ENCODE measurements at regions not wholly inside any gene's neighbourhood (a gene's known extent, or its start where the extent isn't known, plus 50 kb on each side); places are given as distances from the start of the nearest gene placed in this dataset.

GRCh38 chr17:77286391-77286640, 145.5 kb downstream of the SEC14L1 start:
- H3K27ac Mint-ChIP-seq = no peak overlapping the region
- intact Hi-C loops (cut with DNase I, micrococcal nuclease) = no loop called here
- Histone ChIP-seq H3K27me3 (ENCODE audit: control insufficient read depth in 1 of 2, insufficient read depth in 2 of 2, low read length in 2 of 2) (peaks cover 8 to 15% of the 10 kb centered on the region in 2 experiments), H3K36me3 (ENCODE audit: insufficient read depth, low read length) (no peaks in the 10 kb centered on the region), H3K4me1 (ENCODE audit: insufficient read depth, low read length) (peaks cover 15% of the 10 kb centered on the region), H3K27ac (ENCODE audit: low read depth in 1 of 2, low read length in 2 of 2) (no peak overlapping the region), H3K4me3 (ENCODE audit: low read length) (no peak overlapping the region), H3K9me3 (ENCODE audit: control insufficient read depth in 1 of 2, insufficient read depth in 1 of 2, low read length in 2 of 2) (no peaks in the 10 kb centered on the region)
- peaks cover 10% of the 10 kb centered on the region for H3K27me3 Mint-ChIP-seq
- H3K4me1 Mint-ChIP-seq (ENCODE audit: low read depth) = peaks cover 9% of the 10 kb centered on the region
- no peak overlapping the region for H3K4me3 Mint-ChIP-seq
- ATAC-seq (ENCODE audit: poor library complexity) (no peak), DNase-seq (no peak)
- CTCF ChIA-PET = no interaction called here
- TF ChIP-seq CTCF (IDR thresholded peaks at IDR 0.05) = no peak
- H3K9me3 Mint-ChIP-seq = no peaks in the 10 kb centered on the region
- H3K36me3 Mint-ChIP-seq (ENCODE audit: low read depth) = peaks cover 8% of the 10 kb centered on the region
- POLR2A ChIA-PET = no interaction called here

GRCh38 chr17:77286641-77287431, 146.1 kb downstream of the SEC14L1 start:
- H3K27ac ChIP-seq (ENCODE audit: low read depth in 1 of 2, low read length in 2 of 2) = no peak overlapping the region
- TF ChIP-seq CTCF (IDR thresholded peaks at IDR 0.05) = no peak
- Mint-ChIP-seq H3K27me3 (peaks cover 7% of the 10 kb centered on the region), H3K4me1 (ENCODE audit: low read depth) (peaks cover 6% of the 10 kb centered on the region), H3K27ac (no peak overlapping the region), H3K9me3 (no peaks in the 10 kb centered on the region), H3K36me3 (ENCODE audit: low read depth) (peaks cover 6% of the 10 kb centered on the region), H3K4me3 (no peak overlapping the region)
- DNase-seq (no peak), ATAC-seq (ENCODE audit: poor library complexity) (no peak)
- H3K4me3 ChIP-seq (ENCODE audit: low read length) = no peak overlapping the region
- intact Hi-C loops (cut with DNase I, micrococcal nuclease) = no loop called here
- no peaks in the 10 kb centered on the region for H3K9me3 ChIP-seq (ENCODE audit: control insufficient read depth in 1 of 2, insufficient read depth in 1 of 2, low read length in 2 of 2)
- H3K27me3 ChIP-seq (ENCODE audit: control insufficient read depth in 1 of 2, insufficient read depth in 2 of 2, low read length in 2 of 2) = peaks cover 8 to 10% of the 10 kb centered on the region in 2 experiments
- no peaks in the 10 kb centered on the region for H3K36me3 ChIP-seq (ENCODE audit: insufficient read depth, low read length)
- POLR2A ChIA-PET = no interaction called here
- CTCF ChIA-PET = no interaction called here
- peaks cover 10% of the 10 kb centered on the region for H3K4me1 ChIP-seq (ENCODE audit: insufficient read depth, low read length)

- intact Hi-C loops (cut with DNase I, micrococcal nuclease) = no loop called here
- H3K27ac ChIP-seq (ENCODE audit: low read depth in 1 of 2, low read length in 2 of 2) = no peak overlapping the region
- H3K9me3 ChIP-seq (ENCODE audit: control insufficient read depth in 1 of 2, insufficient read depth in 1 of 2, low read length in 2 of 2) = no peaks in the 10 kb centered on the region
- ChIA-PET POLR2A (no interaction called here), CTCF (no interaction called here)
- no peak for TF ChIP-seq CTCF (IDR thresholded peaks at IDR 0.05)
- H3K4me1 Mint-ChIP-seq (ENCODE audit: low read depth) = no peaks in the 10 kb centered on the region
- DNase-seq (no peak), ATAC-seq (ENCODE audit: poor library complexity) (no peak)
- no peak overlapping the region for H3K4me3 ChIP-seq (ENCODE audit: low read length)
- H3K4me3 Mint-ChIP-seq = no peak overlapping the region
- peaks cover under 1% of the 10 kb centered on the region for H3K27me3 Mint-ChIP-seq
- H3K9me3 Mint-ChIP-seq = no peaks in the 10 kb centered on the region
- H3K4me1 ChIP-seq (ENCODE audit: insufficient read depth, low read length) = peaks cover 8% of the 10 kb centered on the region
- no peaks in the 10 kb centered on the region for H3K36me3 Mint-ChIP-seq (ENCODE audit: low read depth)
- no peaks in the 10 kb centered on the region for H3K36me3 ChIP-seq (ENCODE audit: insufficient read depth, low read length)
- H3K27me3 ChIP-seq (ENCODE audit: control insufficient read depth in 1 of 2, insufficient read depth in 2 of 2, low read length in 2 of 2) = peaks cover 1 to 9% of the 10 kb centered on the region in 2 experiments
- H3K27ac Mint-ChIP-seq = no peak overlapping the region
These were observed 146.8 kb downstream of the SEC14L1 start for GRCh38 chr17:77287432-77288068.
